H1 (cell line): ENCODE measurements at regions not wholly inside any gene's neighbourhood (a gene's known extent, or its start where the extent isn't known, plus 50 kb on each side); places are given as distances from the start of the nearest gene placed in this dataset.
"Not testable (repeated sequence)": the region's sequence is repeated elsewhere in the genome, so short reads cannot be mapped to it uniquely, and the experiment has no call there.

Experiments used
- CTCF ChIA-PET: fragments of 300-600 bp; sonication (Branson Sonifier 250); formaldehyde crosslinking; loops from one replicate; lab custom pipeline; 2021; ENCODE audit not compliant: partially characterized antibody; lab: Charles Lee
- POLR2A ChIA-PET: fragments of 300-600 bp; sonication (Branson Sonifier 250); formaldehyde crosslinking; loops from one replicate; lab custom pipeline; 2021; ENCODE audit warnings: inconsistent platforms; ENCODE audit not compliant: partially characterized antibody; lab: Charles Lee
- DNase-seq, 2 experiments: peaks; one replicate each; pipeline versions ENCODE4 v3.0.0 to v3.0.0-alpha.2; 2010 to 2022; ENCODE audit warnings: low spot score in 2 of 2, low read depth in 1 of 2, mixed read lengths in 1 of 2
- FAIRE-seq: peaks from 2 replicates; lab custom pipeline; 2011; peaks lifted over from hg19 to GRCh38; lab: Jason Lieb, UNC
- H2AFZ ChIP-seq: 2 replicates; pipeline ENCODE4 v1.8.1; 2012; ENCODE audit warnings: low read length, inconsistent platforms
- H2AK5ac ChIP-seq: 2 replicates; pipeline ENCODE4 v1.6.1; 2013; ENCODE audit warnings: low read depth, low read length
- H2BK120ac ChIP-seq: replicated peaks from 2 replicates; pipeline ENCODE3; 2013; ENCODE audit warnings: low read depth, low read length, inconsistent platforms
- H2BK12ac ChIP-seq: 2 replicates; pipeline ENCODE4 v1.6.1; 2013; ENCODE audit warnings: low read depth, low read length
- H2BK15ac ChIP-seq: 2 replicates; pipeline ENCODE4 v1.6.1; 2013; ENCODE audit warnings: low read length
- H2BK20ac ChIP-seq: 2 replicates; pipeline ENCODE4 v1.6.1; 2013; ENCODE audit warnings: low read length
- H2BK5ac ChIP-seq: 2 replicates; pipeline ENCODE4 v1.6.1; 2013; ENCODE audit warnings: low read depth, low read length
- H3K14ac ChIP-seq: 2 replicates; pipeline ENCODE4 v1.6.1; 2013; ENCODE audit warnings: inconsistent platforms; ENCODE audit not compliant: insufficient read length
- H3K18ac ChIP-seq: 2 replicates; pipeline ENCODE4 v1.6.1; 2013; ENCODE audit warnings: low read length; ENCODE audit errors: extremely low read depth
- H3K23ac ChIP-seq: 2 replicates; pipeline ENCODE4 v1.6.1; 2013; ENCODE audit warnings: inconsistent platforms; ENCODE audit not compliant: insufficient read length
- H3K23me2 ChIP-seq: 2 replicates; pipeline ENCODE4 v1.6.1; 2013; ENCODE audit warnings: low read depth, low read length
- H3K27ac ChIP-seq: 2 replicates; pipeline ENCODE4 v1.6.1; 2011; ENCODE audit warnings: low read depth, low read length, inconsistent platforms
- H3K27me3 ChIP-seq, 4 experiments: replicated peaks in 1 of 4; 1 replicate in 1 of 4; 2 replicates in 3 of 4; pipeline versions ENCODE4 v1.6.1 to v1.8.1; 2011 to 2013; ENCODE audit warnings: low read length in 3 of 4, mild to moderate bottlenecking in 3 of 4, inconsistent platforms in 2 of 4, mixed read lengths in 2 of 4, moderate library complexity in 1 of 4; ENCODE audit not compliant: control insufficient read depth in 3 of 4, insufficient read depth in 3 of 4; ENCODE audit errors: extremely low read depth in 1 of 4
- H3K36me3 ChIP-seq, 4 experiments: 2 replicates each; pipeline versions ENCODE4 v1.6.1 to v1.8.1; 2011 to 2013; ENCODE audit warnings: mild to moderate bottlenecking in 4 of 4, low read length in 3 of 4, moderate library complexity in 2 of 4, control low read depth in 1 of 4, inconsistent platforms in 1 of 4; ENCODE audit not compliant: insufficient read depth in 4 of 4, control insufficient read depth in 2 of 4
- H3K4ac ChIP-seq: replicated peaks from 2 replicates; pipeline ENCODE3; 2013; ENCODE audit warnings: low read length, low read depth, mixed read lengths, inconsistent platforms; ENCODE audit not compliant: insufficient read length
- H3K4me1 ChIP-seq, 4 experiments: replicated peaks in 1 of 4; 1 replicate in 1 of 4; 2 replicates in 3 of 4; pipeline versions ENCODE4 v1.6.1 to v1.8.1; 2011 to 2013; ENCODE audit warnings: low read length in 3 of 4, inconsistent platforms in 2 of 4, mixed read lengths in 1 of 4; ENCODE audit not compliant: insufficient read depth in 4 of 4, control insufficient read depth in 3 of 4
- H3K4me2 ChIP-seq, 2 experiments: 2 replicates each; pipeline versions ENCODE4 v1.6.1 to v1.8.1; 2011 to 2013; ENCODE audit warnings: low read depth in 2 of 2, low read length in 2 of 2, control low read depth in 1 of 2, inconsistent platforms in 1 of 2, mild to moderate bottlenecking in 1 of 2; ENCODE audit not compliant: insufficient read depth in 1 of 2
- H3K4me3 ChIP-seq, 4 experiments: fragments of 200-600, 300-600 bp in 1 of 4; sonication (generic), shearing (Covaris generic), sonication (Bioruptor Twin) in 1 of 4; 2 replicates each; pipeline versions ENCODE4 v1.5.1 to v1.8.1; 2011 to 2016; ENCODE audit warnings: low read length in 4 of 4, low read depth in 3 of 4, control low read depth in 2 of 4, inconsistent platforms in 2 of 4, mild to moderate bottlenecking in 2 of 4, mixed read lengths in 1 of 4, moderate library complexity in 1 of 4; ENCODE audit not compliant: insufficient read depth in 2 of 4; ENCODE audit errors: extremely low read depth in 1 of 4
- H3K56ac ChIP-seq: replicated peaks from 2 replicates; pipeline ENCODE3; 2013; ENCODE audit warnings: low read depth, mild to moderate bottlenecking, mixed read lengths, low read length, inconsistent platforms; ENCODE audit not compliant: insufficient read length
- H3K79me1 ChIP-seq: 2 replicates; pipeline ENCODE4 v1.6.1; 2013; ENCODE audit warnings: low read depth, low read length, control low read depth
- H3K79me2 ChIP-seq, 2 experiments: 2 replicates each; pipeline versions ENCODE4 v1.6.1 to v1.8.1; 2012 to 2013; ENCODE audit warnings: low read length in 2 of 2, mild to moderate bottlenecking in 2 of 2, inconsistent platforms in 1 of 2; ENCODE audit not compliant: insufficient read depth in 2 of 2, control insufficient read depth in 1 of 2
- H3K9ac ChIP-seq, 4 experiments: replicated peaks in 1 of 4; 1 replicate in 1 of 4; 2 replicates in 3 of 4; pipeline versions ENCODE4 v1.6.1 to v1.8.1; 2011 to 2013; ENCODE audit warnings: low read depth in 3 of 4, low read length in 3 of 4, control low read depth in 2 of 4, mild to moderate bottlenecking in 2 of 4, moderate library complexity in 2 of 4, inconsistent platforms in 1 of 4; ENCODE audit errors: extremely low read depth in 1 of 4
- H3K9me3 ChIP-seq, 2 experiments: 2 replicates each; pipeline versions ENCODE4 v1.6.1 to v1.8.1; 2012 to 2013; ENCODE audit warnings: mild to moderate bottlenecking in 2 of 2, moderate library complexity in 2 of 2, control low read depth in 1 of 2, inconsistent platforms in 1 of 2, low read depth in 1 of 2, low read length in 1 of 2, mixed read lengths in 1 of 2; ENCODE audit not compliant: insufficient read depth in 2 of 2
- H4K20me1 ChIP-seq, 2 experiments: replicated peaks in 1 of 2; 2 replicates each; pipeline versions ENCODE3 to v1.8.1; 2011 to 2013; ENCODE audit warnings: inconsistent platforms in 2 of 2, low read length in 2 of 2, mild to moderate bottlenecking in 1 of 2; ENCODE audit not compliant: insufficient read depth in 2 of 2, control insufficient read depth in 1 of 2
- H4K5ac ChIP-seq: 2 replicates; pipeline ENCODE4 v1.6.1; 2013; ENCODE audit warnings: low read length, low read depth, mixed read lengths, inconsistent platforms; ENCODE audit not compliant: insufficient read length
- H4K8ac ChIP-seq: 2 replicates; pipeline ENCODE4 v1.8.0; 2013; ENCODE audit warnings: mild to moderate bottlenecking, moderate library complexity, low read length, inconsistent platforms; ENCODE audit not compliant: insufficient read depth; ENCODE audit errors: extremely low read depth
- H4K91ac ChIP-seq: replicated peaks from 2 replicates; pipeline ENCODE3; 2013; ENCODE audit warnings: low read length, mixed read lengths, inconsistent platforms; ENCODE audit not compliant: insufficient read length
- WGBS, 2 experiments: shearing (Covaris generic) in 1 of 2; methylation state at CpG; one replicate each; pipeline versions ENCODE4 v1.1.6 to v1.1.7; 2013 to 2015; ENCODE audit warnings: low lambda C conversion rate in 2 of 2, mixed read lengths in 2 of 2, inconsistent platforms in 1 of 2, low coverage in 1 of 2, missing lambda C conversion rate in 1 of 2; ENCODE audit not compliant: insufficient replicate concordance in 2 of 2, insufficient coverage in 1 of 2, insufficient read length in 1 of 2; ENCODE audit errors: extremely low coverage in 1 of 2, missing lambda C conversion rate in 1 of 2; 5-methylcytosine and 5-hydroxymethylcytosine counted together

- H3K9ac ChIP-seq, H3K23ac ChIP-seq, CTCF ChIA-PET, H3K27ac ChIP-seq, H4K8ac ChIP-seq, H4K5ac ChIP-seq, H3K4me1 ChIP-seq, H3K79me2 ChIP-seq, H3K14ac ChIP-seq, H4K91ac ChIP-seq, DNase-seq, H3K18ac ChIP-seq, H3K27me3 ChIP-seq, H2BK12ac ChIP-seq, H2BK20ac ChIP-seq, H3K4me2 ChIP-seq, H2BK5ac ChIP-seq, H3K23me2 ChIP-seq, H3K56ac ChIP-seq, H2AFZ ChIP-seq, H2BK120ac ChIP-seq, H3K79me1 ChIP-seq, H3K4me3 ChIP-seq, H3K4ac ChIP-seq, FAIRE-seq, H4K20me1 ChIP-seq, H2AK5ac ChIP-seq, H2BK15ac ChIP-seq, H3K36me3 ChIP-seq, H3K9me3 ChIP-seq: not testable (repeated sequence)
- POLR2A ChIA-PET, result interaction anchor here (1.6 kb wide), 1 partner anchor 16 kb away, joined by 4 read pairs; no protein-coding TSS in a partner anchor
- WGBS, 2 experiments, result 8% methylated on average over 7 of the region's 7 CpGs; no CpG with 5 or more reads in 1 of the 2 experiments
These were observed 279.7 kb upstream of the CHRM3 start for GRCh38 chr1:239106689-239107088.
